ENCODE measurements at regions not wholly inside any gene's neighbourhood (a gene's known extent, or its start where the extent isn't known, plus 50 kb on each side); places are given as distances from the start of the nearest gene placed in this dataset.

GRCh38 chr4:133624744-133625143, 475.6 kb downstream of the PCDH10 start:
- H4K8ac ChIP-seq (ENCODE audit: low read length): no peak overlapping the region
- H3K27ac ChIP-seq (ENCODE audit: low read length, poor library complexity, severe bottlenecking): no peak overlapping the region
- no peak overlapping the region for H2BK120ac ChIP-seq (ENCODE audit: low read depth, low read length)
- H2BK5ac ChIP-seq (ENCODE audit: low read depth, low read length, poor library complexity, severe bottlenecking): no peak overlapping the region
- WGBS: 42% methylated on average over 2 of the region's 3 CpGs
- H3K9ac ChIP-seq (ENCODE audit: low read length): no peak overlapping the region
- no peak for DNase-seq
- H3K4me3 ChIP-seq (ENCODE audit: insufficient read depth in 1 of 2, low read depth in 1 of 2, low read length in 2 of 2): no peak overlapping the region
- no peak overlapping the region for H4K91ac ChIP-seq (ENCODE audit: low read length)
- H3K79me1 ChIP-seq (replicated peaks; ENCODE audit: low read length, poor library complexity, severe bottlenecking): no peaks in the 10 kb centered on the region
- no peak overlapping the region for H2BK15ac ChIP-seq (ENCODE audit: low read depth, poor library complexity, severe bottlenecking)
- no peaks in the 10 kb centered on the region for H3K27me3 ChIP-seq (ENCODE audit: control insufficient read depth in 1 of 2, insufficient read depth in 1 of 2, low read length in 2 of 2)
- no peak overlapping the region for H3K4me2 ChIP-seq (ENCODE audit: low read length, poor library complexity, severe bottlenecking)
- H3K9me3 ChIP-seq (ENCODE audit: control insufficient read depth, low read length): no peaks in the 10 kb centered on the region
- H3K14ac ChIP-seq (ENCODE audit: low read length in 2 of 2): no peak overlapping the region
- no peak overlapping the region for H3K4ac ChIP-seq (ENCODE audit: low read depth in 1 of 2, low read length in 2 of 2)
- H3K23ac ChIP-seq (ENCODE audit: low read length in 2 of 2): no peak overlapping the region
- H3K36me3 ChIP-seq (ENCODE audit: control insufficient read depth in 1 of 2, insufficient read depth in 2 of 2, low read depth in 1 of 2, low read length in 2 of 2): no peaks in the 10 kb centered on the region
- no peak overlapping the region for H2BK12ac ChIP-seq (ENCODE audit: low read length in 2 of 2)
- no peak overlapping the region for H2AK5ac ChIP-seq (ENCODE audit: low read length, severe bottlenecking)
- H3K4me1 ChIP-seq (ENCODE audit: control insufficient read depth, insufficient read depth, low read depth, low read length): no peaks in the 10 kb centered on the region
- H2AFZ ChIP-seq (ENCODE audit: low read depth, low read length): no peak overlapping the region
- no peak overlapping the region for H3K18ac ChIP-seq (ENCODE audit: low read depth in 1 of 2, low read length in 2 of 2)

- H3K27ac ChIP-seq (ENCODE audit: low read length, poor library complexity, severe bottlenecking): no peak overlapping the region
- H3K9ac ChIP-seq (ENCODE audit: low read length): no peak overlapping the region
- no peak overlapping the region for H3K4me2 ChIP-seq (ENCODE audit: low read length, poor library complexity, severe bottlenecking)
- no peak overlapping the region for H4K8ac ChIP-seq (ENCODE audit: low read length)
- H2BK120ac ChIP-seq (ENCODE audit: low read depth, low read length): no peak overlapping the region
- no peak overlapping the region for H2BK15ac ChIP-seq (ENCODE audit: low read depth, poor library complexity, severe bottlenecking)
- H3K79me1 ChIP-seq (replicated peaks; ENCODE audit: low read length, poor library complexity, severe bottlenecking): no peaks in the 10 kb centered on the region
- H3K4ac ChIP-seq (ENCODE audit: low read depth in 1 of 2, low read length in 2 of 2): no peak overlapping the region
- H3K4me1 ChIP-seq (ENCODE audit: control insufficient read depth, insufficient read depth, low read depth, low read length): no peaks in the 10 kb centered on the region
- no peak overlapping the region for H2AK5ac ChIP-seq (ENCODE audit: low read length, severe bottlenecking)
- no peak overlapping the region for H3K4me3 ChIP-seq (ENCODE audit: insufficient read depth in 1 of 2, low read depth in 1 of 2, low read length in 2 of 2)
- no peaks in the 10 kb centered on the region for H3K36me3 ChIP-seq (ENCODE audit: control insufficient read depth in 1 of 2, insufficient read depth in 2 of 2, low read depth in 1 of 2, low read length in 2 of 2)
- H3K18ac ChIP-seq (ENCODE audit: low read depth in 1 of 2, low read length in 2 of 2): no peak overlapping the region
- H4K91ac ChIP-seq (ENCODE audit: low read length): no peak overlapping the region
- H3K9me3 ChIP-seq (ENCODE audit: control insufficient read depth, low read length): no peaks in the 10 kb centered on the region
- no peaks in the 10 kb centered on the region for H3K27me3 ChIP-seq (ENCODE audit: control insufficient read depth in 1 of 2, insufficient read depth in 1 of 2, low read length in 2 of 2)
- H2AFZ ChIP-seq (ENCODE audit: low read depth, low read length): no peak overlapping the region
- H3K14ac ChIP-seq (ENCODE audit: low read length in 2 of 2): no peak overlapping the region
- H3K23ac ChIP-seq (ENCODE audit: low read length in 2 of 2): no peak overlapping the region
- no peak overlapping the region for H2BK12ac ChIP-seq (ENCODE audit: low read length in 2 of 2)
- DNase-seq: no peak
- 94% methylated on average over 2 of the region's 2 CpGs for WGBS
- H2BK5ac ChIP-seq (ENCODE audit: low read depth, low read length, poor library complexity, severe bottlenecking): no peak overlapping the region
Observed at GRCh38 chr4:133623847-133624246, 474.8 kb downstream of the PCDH10 start.

GRCh38 chr4:133621628-133622027, 472.5 kb downstream of the PCDH10 start:
- H3K36me3 ChIP-seq (ENCODE audit: control insufficient read depth in 1 of 2, insufficient read depth in 2 of 2, low read depth in 1 of 2, low read length in 2 of 2): no peaks in the 10 kb centered on the region
- H3K14ac ChIP-seq (ENCODE audit: low read length in 2 of 2): no peak overlapping the region
- H2BK15ac ChIP-seq (ENCODE audit: low read depth, poor library complexity, severe bottlenecking): no peak overlapping the region
- 93% methylated on average over 1 of the region's 1 CpG for WGBS
- no peaks in the 10 kb centered on the region for H3K79me1 ChIP-seq (replicated peaks; ENCODE audit: low read length, poor library complexity, severe bottlenecking)
- no peak overlapping the region for H3K4ac ChIP-seq (ENCODE audit: low read depth in 1 of 2, low read length in 2 of 2)
- no peak overlapping the region for H2AFZ ChIP-seq (ENCODE audit: low read depth, low read length)
- no peak overlapping the region for H3K23ac ChIP-seq (ENCODE audit: low read length in 2 of 2)
- no peak overlapping the region for H3K4me3 ChIP-seq (ENCODE audit: insufficient read depth in 1 of 2, low read depth in 1 of 2, low read length in 2 of 2)
- no peak overlapping the region for H2BK5ac ChIP-seq (ENCODE audit: low read depth, low read length, poor library complexity, severe bottlenecking)
- H3K4me1 ChIP-seq (ENCODE audit: control insufficient read depth, insufficient read depth, low read depth, low read length): no peaks in the 10 kb centered on the region
- no peak overlapping the region for H2BK12ac ChIP-seq (ENCODE audit: low read length in 2 of 2)
- no peak overlapping the region for H3K18ac ChIP-seq (ENCODE audit: low read depth in 1 of 2, low read length in 2 of 2)
- no peak for DNase-seq
- no peak overlapping the region for H3K9ac ChIP-seq (ENCODE audit: low read length)
- no peaks in the 10 kb centered on the region for H3K9me3 ChIP-seq (ENCODE audit: control insufficient read depth, low read length)
- no peak overlapping the region for H4K8ac ChIP-seq (ENCODE audit: low read length)
- H4K91ac ChIP-seq (ENCODE audit: low read length): no peak overlapping the region
- no peak overlapping the region for H2BK120ac ChIP-seq (ENCODE audit: low read depth, low read length)
- no peaks in the 10 kb centered on the region for H3K27me3 ChIP-seq (ENCODE audit: control insufficient read depth in 1 of 2, insufficient read depth in 1 of 2, low read length in 2 of 2)
- H3K4me2 ChIP-seq (ENCODE audit: low read length, poor library complexity, severe bottlenecking): no peak overlapping the region
- no peak overlapping the region for H3K27ac ChIP-seq (ENCODE audit: low read length, poor library complexity, severe bottlenecking)
- H2AK5ac ChIP-seq (ENCODE audit: low read length, severe bottlenecking): no peak overlapping the region

GRCh38 chr4:133620555-133620954, 471.5 kb downstream of the PCDH10 start:
- no peak overlapping the region for H3K18ac ChIP-seq (ENCODE audit: low read depth in 1 of 2, low read length in 2 of 2)
- no peak overlapping the region for H2BK5ac ChIP-seq (ENCODE audit: low read depth, low read length, poor library complexity, severe bottlenecking)
- WGBS: 75% methylated on average over 2 of the region's 4 CpGs
- H4K8ac ChIP-seq (ENCODE audit: low read length): no peak overlapping the region
- H3K4me2 ChIP-seq (ENCODE audit: low read length, poor library complexity, severe bottlenecking): no peak overlapping the region
- H3K9ac ChIP-seq (ENCODE audit: low read length): no peak overlapping the region
- no peak overlapping the region for H3K4ac ChIP-seq (ENCODE audit: low read depth in 1 of 2, low read length in 2 of 2)
- no peaks in the 10 kb centered on the region for H3K27me3 ChIP-seq (ENCODE audit: control insufficient read depth in 1 of 2, insufficient read depth in 1 of 2, low read length in 2 of 2)
- peaks cover 3% of the 10 kb centered on the region for H3K9me3 ChIP-seq (ENCODE audit: control insufficient read depth, low read length)
- H3K79me1 ChIP-seq (replicated peaks; ENCODE audit: low read length, poor library complexity, severe bottlenecking): no peaks in the 10 kb centered on the region
- H3K4me3 ChIP-seq (ENCODE audit: insufficient read depth in 1 of 2, low read depth in 1 of 2, low read length in 2 of 2): no peak overlapping the region
- no peak for DNase-seq
- H2BK12ac ChIP-seq (ENCODE audit: low read length in 2 of 2): no peak overlapping the region
- H3K27ac ChIP-seq (ENCODE audit: low read length, poor library complexity, severe bottlenecking): no peak overlapping the region
- no peak overlapping the region for H2AFZ ChIP-seq (ENCODE audit: low read depth, low read length)
- H4K91ac ChIP-seq (ENCODE audit: low read length): no peak overlapping the region
- H2BK15ac ChIP-seq (ENCODE audit: low read depth, poor library complexity, severe bottlenecking): no peak overlapping the region
- no peaks in the 10 kb centered on the region for H3K36me3 ChIP-seq (ENCODE audit: control insufficient read depth in 1 of 2, insufficient read depth in 2 of 2, low read depth in 1 of 2, low read length in 2 of 2)
- H2BK120ac ChIP-seq (ENCODE audit: low read depth, low read length): no peak overlapping the region
- H3K4me1 ChIP-seq (ENCODE audit: control insufficient read depth, insufficient read depth, low read depth, low read length): no peaks in the 10 kb centered on the region
- H2AK5ac ChIP-seq (ENCODE audit: low read length, severe bottlenecking): no peak overlapping the region
- H3K23ac ChIP-seq (ENCODE audit: low read length in 2 of 2): no peak overlapping the region
- H3K14ac ChIP-seq (ENCODE audit: low read length in 2 of 2): no peak overlapping the region
